GM23248 (cell line): ENCODE measurements at regions not wholly inside any gene's neighbourhood (a gene's known extent, or its start where the extent isn't known, plus 50 kb on each side); places are given as distances from the start of the nearest gene placed in this dataset.

ENCODE experiments used
- EZH2 ChIP-seq: fragments of 200-600 bp; sonication (generic); IDR thresholded peaks from 2 replicates; pipeline ENCODE4 v1.6.1; 2018; ENCODE audit warnings: antibody characterized with exemption, mild to moderate bottlenecking; ENCODE audit not compliant: insufficient read depth, poor library complexity, severe bottlenecking
- EZH2phosphoT487 ChIP-seq: fragments of 200-600 bp; sonication (generic); IDR thresholded peaks from 2 replicates; pipeline ENCODE4 v1.6.1; 2018; ENCODE audit warnings: antibody characterized with exemption, moderate library complexity, mild to moderate bottlenecking, low read depth; ENCODE audit not compliant: insufficient read depth

DNA sequence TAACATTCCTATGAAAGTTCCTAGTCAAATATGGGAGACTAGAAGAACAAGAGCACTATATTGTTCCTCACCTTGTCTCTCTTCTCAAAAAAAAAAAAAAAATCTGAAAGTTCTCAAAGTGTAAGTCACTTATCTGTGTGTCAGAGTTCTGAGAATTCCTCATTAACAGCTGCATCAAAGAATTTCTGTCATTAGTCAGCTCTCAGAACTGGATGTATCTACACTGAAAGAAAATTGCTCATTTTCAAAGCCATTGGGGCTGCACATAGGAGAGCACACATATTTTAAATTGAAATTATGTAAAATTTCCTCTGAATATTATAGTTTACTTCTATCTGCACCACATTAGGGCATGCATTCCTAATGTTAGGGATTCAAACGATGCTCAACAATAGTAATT is 99.5 kb upstream of the FTMT start:
- TF ChIP-seq EZH2 (no peak), EZH2phosphoT487 (no peak)
